T-helper 1 cell treated with Interleukin-12 subunit alpha and Interleukin-12 subunit beta and Interleukin-4 antibody, amounts not matched to agents 30 ng/mL and 1 ng/mL, for 36 hours (primary cell): ENCODE measurements at regions not wholly inside any gene's neighbourhood (a gene's known extent, or its start where the extent isn't known, plus 50 kb on each side); places are given as distances from the start of the nearest gene placed in this dataset.
"Not testable (repeated sequence)": the region's sequence is repeated elsewhere in the genome, so short reads cannot be mapped to it uniquely, and the experiment has no call there.

ENCODE experiments used
- intact Hi-C: fragments of 100-400 bp; cut with micrococcal nuclease; formaldehyde crosslinking; loops from one replicate; pipeline ENCODE4 v1.15.1; 2024

- intact Hi-C loops, result loop anchor here (5.0 to 10.0 kb wide), 7 partner anchors 77 to 1298 kb away; partner anchors contain the start of gene ABT1
Observed at GRCh38 chr6:27684264-27685211, 211.6 kb upstream of the ZNF184 start.

GRCh38 chr6:27679964-27680694 is 207.2 kb upstream of the ZNF184 start:
- intact Hi-C loops, result loop anchor here (5.0 to 10.0 kb wide), 4 partner anchors 88 to 1135 kb away; no protein-coding TSS in a partner anchor

GRCh38 chr6:27679308-27679963 is 206.5 kb upstream of the ZNF184 start:
- intact Hi-C loops, result loop anchor here (10.0 kb wide), 2 partner anchors 955 to 1135 kb away; no protein-coding TSS in a partner anchor

GRCh38 chr6:27678469-27678868 is 205.6 kb upstream of the ZNF184 start:
- intact Hi-C loops, result loop anchor here (1.0 to 10.0 kb wide), 3 partner anchors 9 to 1136 kb away; no protein-coding TSS in a partner anchor

GRCh38 chr6:27674882-27675281 is 202.0 kb upstream of the ZNF184 start:
- intact Hi-C loops, result loop anchor here (5.0 to 10.0 kb wide), 3 partner anchors 378 to 1140 kb away; no protein-coding TSS in a partner anchor

GRCh38 chr6:27672113-27672799 is 199.4 kb upstream of the ZNF184 start:
- intact Hi-C loops, result loop anchor here (1.0 to 10.0 kb wide), 4 partner anchors 80 to 1143 kb away; no protein-coding TSS in a partner anchor

- intact Hi-C loops, result loop anchor here (1.0 to 10.0 kb wide), 12 partner anchors 9 to 1145 kb away; no protein-coding TSS in a partner anchor
Observed at GRCh38 chr6:27669624-27670301, 196.9 kb upstream of the ZNF184 start.

GRCh38 chr6:27669295-27669623 is 196.4 kb upstream of the ZNF184 start:
- intact Hi-C loops, result loop anchor here (1.0 to 5.0 kb wide), 8 partner anchors 9 to 1068 kb away; no protein-coding TSS in a partner anchor

GRCh38 chr6:27668442-27669294 is 195.8 kb upstream of the ZNF184 start:
- intact Hi-C loops, result loop anchor here (1.0 to 5.0 kb wide), 9 partner anchors 10 to 1069 kb away; no protein-coding TSS in a partner anchor

GRCh38 chr6:27667657-27668441 is 194.9 kb upstream of the ZNF184 start:
- intact Hi-C loops, result loop anchor here (1.0 to 5.0 kb wide), 8 partner anchors 19 to 1069 kb away; no protein-coding TSS in a partner anchor

- intact Hi-C loops, result loop anchor here (5.0 kb wide), 4 partner anchors 60 to 1070 kb away; no protein-coding TSS in a partner anchor
Observed at GRCh38 chr6:27667016-27667656, 194.2 kb upstream of the ZNF184 start.

- intact Hi-C loops, result no loop called here
Observed at GRCh38 chr6:27662769-27663168, 189.9 kb upstream of the ZNF184 start.

- intact Hi-C loops, result not testable (repeated sequence)
Observed at GRCh38 chr6:27662212-27662611, 189.3 kb upstream of the ZNF184 start.

GRCh38 chr6:27653143-27653825 is 180.4 kb upstream of the ZNF184 start:
- intact Hi-C loops, result not testable (repeated sequence)

- intact Hi-C loops, result no loop called here
Observed at GRCh38 chr6:27651371-27651732, 178.4 kb upstream of the ZNF184 start.

GRCh38 chr6:27650620-27651370 is 177.9 kb upstream of the ZNF184 start:
- intact Hi-C loops, result no loop called here
